ENCODE measurements at regions not wholly inside any gene's neighbourhood (a gene's known extent, or its start where the extent isn't known, plus 50 kb on each side); places are given as distances from the start of the nearest gene placed in this dataset.

GRCh38 chr1:244197851-244198375, 146.8 kb downstream of the ZBTB18 start:
- no peak for DNase-seq (ENCODE audit: low spot score)
- TF ChIP-seq, protein P1, sequence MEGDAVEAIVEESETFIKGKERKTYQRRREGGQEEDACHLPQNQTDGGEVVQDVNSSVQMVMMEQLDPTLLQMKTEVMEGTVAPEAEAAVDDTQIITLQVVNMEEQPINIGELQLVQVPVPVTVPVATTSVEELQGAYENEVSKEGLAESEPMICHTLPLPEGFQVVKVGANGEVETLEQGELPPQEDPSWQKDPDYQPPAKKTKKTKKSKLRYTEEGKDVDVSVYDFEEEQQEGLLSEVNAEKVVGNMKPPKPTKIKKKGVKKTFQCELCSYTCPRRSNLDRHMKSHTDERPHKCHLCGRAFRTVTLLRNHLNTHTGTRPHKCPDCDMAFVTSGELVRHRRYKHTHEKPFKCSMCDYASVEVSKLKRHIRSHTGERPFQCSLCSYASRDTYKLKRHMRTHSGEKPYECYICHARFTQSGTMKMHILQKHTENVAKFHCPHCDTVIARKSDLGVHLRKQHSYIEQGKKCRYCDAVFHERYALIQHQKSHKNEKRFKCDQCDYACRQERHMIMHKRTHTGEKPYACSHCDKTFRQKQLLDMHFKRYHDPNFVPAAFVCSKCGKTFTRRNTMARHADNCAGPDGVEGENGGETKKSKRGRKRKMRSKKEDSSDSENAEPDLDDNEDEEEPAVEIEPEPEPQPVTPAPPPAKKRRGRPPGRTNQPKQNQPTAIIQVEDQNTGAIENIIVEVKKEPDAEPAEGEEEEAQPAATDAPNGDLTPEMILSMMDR (IDR thresholded peaks at IDR 0.05; ENCODE audit: borderline replicate concordance, control extremely low read depth, extremely low read depth, insufficient read depth, missing control alignments) = no peak
- in situ Hi-C loops (cut with MboI; ENCODE audit: low sequenced_read_pairs, unreplicated experiment) = no loop called here

DNA sequence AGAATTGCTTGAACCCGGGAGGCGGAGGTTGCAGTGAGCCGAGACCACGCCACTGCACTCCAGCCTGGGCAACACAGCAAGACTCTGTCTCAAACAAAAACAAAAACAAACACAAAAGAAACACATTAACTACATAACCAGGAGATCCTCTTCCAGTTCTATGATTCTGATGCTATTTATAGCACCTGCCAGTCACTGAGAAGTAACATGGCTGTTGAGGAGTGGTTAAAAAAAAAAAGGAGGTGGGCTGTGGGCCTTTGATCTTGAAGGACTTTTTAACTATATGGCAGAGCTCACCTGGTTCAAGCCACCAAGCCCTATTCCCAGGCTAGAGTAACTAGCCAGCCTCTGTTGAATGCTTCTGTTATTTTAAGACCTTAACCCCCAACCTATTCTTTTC, 148.8 kb downstream of the ZBTB18 start:
- DNase-seq (ENCODE audit: low spot score) = no peak
- TF ChIP-seq, protein P1 (IDR thresholded peaks at IDR 0.05; ENCODE audit: borderline replicate concordance, control extremely low read depth, extremely low read depth, insufficient read depth, missing control alignments) = no peak
- in situ Hi-C loops (cut with MboI; ENCODE audit: low sequenced_read_pairs, unreplicated experiment) = no loop called here

DNA sequence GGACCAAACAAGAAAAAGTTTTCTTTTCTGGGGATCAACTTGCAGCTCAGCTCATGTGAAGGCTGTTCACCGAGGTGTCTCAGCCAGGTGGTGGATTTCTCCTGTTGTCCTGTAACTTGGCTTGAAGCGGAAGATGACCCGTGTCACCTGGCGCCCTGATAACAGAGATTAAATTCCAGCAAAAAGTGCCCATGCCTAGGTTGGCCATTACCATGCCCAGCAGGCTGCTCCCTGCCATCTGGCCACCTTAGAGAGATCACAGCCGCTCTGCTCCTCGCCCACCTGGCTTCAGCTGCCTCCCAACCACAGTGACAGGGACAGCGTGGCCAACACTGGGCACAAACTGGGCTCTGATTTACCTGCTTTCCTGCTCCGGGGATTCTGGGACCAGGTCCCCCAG, 149.5 kb downstream of the ZBTB18 start:
- DNase-seq (ENCODE audit: low spot score) = no peak
- in situ Hi-C loops (cut with MboI; ENCODE audit: low sequenced_read_pairs, unreplicated experiment) = no loop called here
- TF ChIP-seq, protein P1 (IDR thresholded peaks at IDR 0.05; ENCODE audit: borderline replicate concordance, control extremely low read depth, extremely low read depth, insufficient read depth, missing control alignments) = no peak

DNA sequence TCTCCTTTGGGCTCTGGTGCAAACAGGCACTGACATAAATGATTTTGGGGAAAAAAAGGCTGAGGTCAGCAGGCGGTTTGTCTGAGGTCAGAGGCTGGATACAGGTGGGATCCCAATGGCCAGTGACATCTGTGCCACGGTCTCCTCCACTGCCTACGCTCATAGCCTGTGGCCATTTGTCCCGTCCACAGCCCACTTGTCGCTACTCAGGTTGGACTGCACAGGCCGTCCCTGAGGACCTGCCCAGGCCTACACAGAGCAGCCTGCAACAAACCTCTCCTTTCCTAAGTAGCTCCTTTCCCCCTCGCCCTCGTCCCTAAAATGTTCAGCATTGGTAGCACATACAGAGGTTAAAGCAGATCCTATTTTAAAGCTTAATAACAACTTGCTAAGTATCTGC, 150.7 kb downstream of the ZBTB18 start:
- TF ChIP-seq, protein P1 (IDR thresholded peaks at IDR 0.05; ENCODE audit: borderline replicate concordance, control extremely low read depth, extremely low read depth, insufficient read depth, missing control alignments) = no peak
- in situ Hi-C loops (cut with MboI; ENCODE audit: low sequenced_read_pairs, unreplicated experiment) = no loop called here
- no peak for DNase-seq (ENCODE audit: low spot score)

- TF ChIP-seq, protein P1 (IDR thresholded peaks at IDR 0.05; ENCODE audit: borderline replicate concordance, control extremely low read depth, extremely low read depth, insufficient read depth, missing control alignments) = no peak
- no peak for DNase-seq (ENCODE audit: low spot score)
- in situ Hi-C loops (cut with MboI; ENCODE audit: low sequenced_read_pairs, unreplicated experiment) = no loop called here
Observed at GRCh38 chr1:244204004-244204403, 152.9 kb downstream of the ZBTB18 start.

GRCh38 chr1:244205171-244205570, 154.1 kb downstream of the ZBTB18 start:
- in situ Hi-C loops (cut with MboI; ENCODE audit: low sequenced_read_pairs, unreplicated experiment) = no loop called here
- DNase-seq (ENCODE audit: low spot score) = no peak
- TF ChIP-seq, protein P1 (IDR thresholded peaks at IDR 0.05; ENCODE audit: borderline replicate concordance, control extremely low read depth, extremely low read depth, insufficient read depth, missing control alignments) = no peak

- DNase-seq (ENCODE audit: low spot score) = no peak
- in situ Hi-C loops (cut with MboI; ENCODE audit: low sequenced_read_pairs, unreplicated experiment) = no loop called here
- TF ChIP-seq, protein P1 (IDR thresholded peaks at IDR 0.05; ENCODE audit: borderline replicate concordance, control extremely low read depth, extremely low read depth, insufficient read depth, missing control alignments) = no peak
Observed at GRCh38 chr1:244205906-244206305, 154.8 kb downstream of the ZBTB18 start.
